Upper lobe of left lung (tissue), 6 donors: ENCODE measurements at regions not wholly inside any gene's neighbourhood (a gene's known extent, or its start where the extent isn't known, plus 50 kb on each side); places are given as distances from the start of the nearest gene placed in this dataset.
A peak's percentile ranks its signal among the peaks of the same experiment; 100 is the strongest.

Experiments
- ATAC-seq, 2 donors: fragments of 200-7000 bp; cut with Tn5 transposase; one replicate each; pipeline ENCODE4 v1.9.1; 2022; ENCODE audit warnings: mild to moderate bottlenecking in 2 of 2, moderate library complexity in 2 of 2; ENCODE audit not compliant: low FRiP score in 2 of 2
- DNase-seq, 2 donors: peaks; one replicate each; pipeline ENCODE4 v3.0.0-alpha.2; 2019 to 2020
- H3K27ac ChIP-seq, 4 donors: fragments of 200-600 bp; sonication (generic); one replicate each; pipeline ENCODE4 v1.5.1; 2016 to 2019
- H3K27me3 ChIP-seq, 4 donors: fragments of 200-600 bp; sonication (generic); one replicate each; pipeline ENCODE4 v1.5.1; 2017 to 2019
- H3K36me3 ChIP-seq, 4 donors: fragments of 200-600 bp; sonication (generic); one replicate each; pipeline ENCODE4 v1.5.1; 2016 to 2019
- H3K4me1 ChIP-seq, 4 donors: fragments of 200-600 bp; sonication (generic); one replicate each; pipeline ENCODE4 v1.5.1; 2018 to 2019
- H3K4me3 ChIP-seq, 4 donors: fragments of 200-600 bp; sonication (generic); one replicate each; pipeline ENCODE4 v1.5.1; 2017 to 2019; ENCODE audit warnings: mild to moderate bottlenecking in 2 of 4, moderate library complexity in 1 of 4
- H3K9me3 ChIP-seq, 4 donors: fragments of 200-600 bp; sonication (generic); one replicate each; pipeline ENCODE4 v1.5.1; 2018 to 2019
- CTCF ChIP-seq, 6 experiments: fragments of 450-650 bp in 4 of 6; fragments of 200-600 bp in 2 of 6; sonication (generic) in 2 of 6; IDR thresholded peaks; one replicate each; pipeline ENCODE4 v1.5.1; 2016 to 2019; ENCODE audit warnings: antibody characterized with exemption in 6 of 6
- EP300 ChIP-seq, 4 donors: sonication (generic); formaldehyde crosslinking; IDR thresholded peaks; one replicate each; pipeline ENCODE4 v1.5.1; 2017; ENCODE audit warnings: antibody characterized with exemption in 4 of 4, control low read depth in 2 of 4
- POLR2A ChIP-seq, 4 donors: fragments of 450-650 bp; IDR thresholded peaks; one replicate each; pipeline ENCODE4 v1.5.1; 2016 to 2017; ENCODE audit warnings: antibody characterized with exemption in 4 of 4, mild to moderate bottlenecking in 2 of 4
- POLR2AphosphoS5 ChIP-seq, 2 donors: sonication (generic); formaldehyde crosslinking; IDR thresholded peaks; one replicate each; pipeline ENCODE4 v1.5.1; 2017; ENCODE audit warnings: antibody characterized with exemption in 2 of 2
- WGBS, 2 donors: methylation state at CpG; one replicate each; pipeline ENCODE4 v1.1.5; 2017 to 2018; 5-methylcytosine and 5-hydroxymethylcytosine counted together
- donor health status: DM: no; HTN: no; CAD: no; lungs with moderate emphysema.
- donor health status: DM: no; HTN: yes; CAD: no; lungs with severe emphysema.

DNA sequence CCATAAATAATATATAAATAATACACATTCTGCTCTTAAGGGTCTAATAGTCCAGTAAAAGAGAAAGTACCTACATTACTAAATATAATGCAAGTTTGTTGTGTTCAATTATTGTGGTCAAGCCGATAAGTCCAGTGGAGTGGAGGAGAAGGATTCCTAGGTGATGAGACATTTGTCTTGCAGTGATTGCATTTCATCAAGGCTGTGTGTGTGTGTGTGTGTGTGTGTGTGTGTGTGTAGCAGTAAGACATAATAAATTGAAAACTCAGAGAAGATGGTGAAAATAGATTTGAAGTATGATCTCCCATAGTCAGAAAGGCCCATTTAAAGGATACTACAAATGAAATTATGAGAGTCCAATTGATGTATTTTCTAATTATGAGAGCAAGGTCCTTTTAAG is 192.5 kb upstream of the SEMA3C start:
- ATAC-seq (peak in 1 of 2 donors; percentile 36), DNase-seq (no peak)
- no peaks in the 10 kb centered on the region for H3K4me1 ChIP-seq
- no peak overlapping the region for H3K4me3 ChIP-seq
- no peak for TF ChIP-seq CTCF (IDR thresholded peaks at IDR 0.05)
- no peak for TF ChIP-seq POLR2AphosphoS5 (IDR thresholded peaks at IDR 0.05)
- no peak for TF ChIP-seq EP300 (IDR thresholded peaks at IDR 0.05)
- no peak for TF ChIP-seq POLR2A (IDR thresholded peaks at IDR 0.05)
- no peaks in the 10 kb centered on the region for H3K36me3 ChIP-seq
- no peaks in the 10 kb centered on the region for H3K9me3 ChIP-seq
- WGBS, 2 donors: 70 to 79% methylated on average over 1 of the region's 1 CpG
- no peaks in the 10 kb centered on the region for H3K27me3 ChIP-seq
- no peak overlapping the region for H3K27ac ChIP-seq

- ATAC-seq (no peak), DNase-seq (no peak)
- TF ChIP-seq POLR2A (IDR thresholded peaks at IDR 0.05): no peak
- TF ChIP-seq CTCF (IDR thresholded peaks at IDR 0.05): no peak
- no peak for TF ChIP-seq POLR2AphosphoS5 (IDR thresholded peaks at IDR 0.05)
- no peak for TF ChIP-seq EP300 (IDR thresholded peaks at IDR 0.05)
- H3K27me3 ChIP-seq: no peaks in the 10 kb centered on the region
- 80 to 90% methylated on average over 2 of the region's 2 CpGs for WGBS, 2 donors
- H3K27ac ChIP-seq: no peak overlapping the region
- H3K4me3 ChIP-seq: no peak overlapping the region
- no peaks in the 10 kb centered on the region for H3K9me3 ChIP-seq
- no peaks in the 10 kb centered on the region for H3K4me1 ChIP-seq
- no peaks in the 10 kb centered on the region for H3K36me3 ChIP-seq
These were observed 191.8 kb upstream of the SEMA3C start for GRCh38 chr7:81110673-81111072.

- no peaks in the 10 kb centered on the region for H3K4me1 ChIP-seq
- no peaks in the 10 kb centered on the region for H3K9me3 ChIP-seq
- 80 to 81% methylated on average over 3 of the region's 3 CpGs for WGBS, 2 donors
- DNase-seq (no peak), ATAC-seq (no peak)
- no peaks in the 10 kb centered on the region for H3K36me3 ChIP-seq
- H3K4me3 ChIP-seq: no peak overlapping the region
- H3K27me3 ChIP-seq: no peaks in the 10 kb centered on the region
- no peak overlapping the region for H3K27ac ChIP-seq
- TF ChIP-seq CTCF (IDR thresholded peaks at IDR 0.05): no peak
- TF ChIP-seq POLR2AphosphoS5 (IDR thresholded peaks at IDR 0.05): no peak
- TF ChIP-seq POLR2A (IDR thresholded peaks at IDR 0.05): no peak
- TF ChIP-seq EP300 (IDR thresholded peaks at IDR 0.05): no peak
These were observed 179.4 kb upstream of the SEMA3C start for GRCh38 chr7:81098213-81098612.

DNA sequence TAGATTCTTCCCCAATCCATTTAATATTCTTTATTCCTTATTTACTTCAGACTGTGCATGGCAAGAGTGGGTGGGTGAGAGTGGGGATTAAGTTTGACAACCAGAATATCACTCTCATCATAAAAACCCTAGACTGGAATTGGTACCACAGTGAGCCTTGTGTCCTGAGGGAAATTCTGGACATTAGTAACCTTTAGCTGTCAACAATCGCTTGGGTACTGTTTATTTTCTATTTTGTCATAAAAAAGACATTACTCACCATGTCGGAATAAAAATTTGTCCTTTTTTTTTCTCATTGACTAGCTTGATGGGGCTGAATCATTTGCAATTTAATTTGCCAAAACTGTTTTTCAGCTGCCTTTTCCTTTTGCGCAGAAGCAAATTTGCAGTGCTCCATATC is 176.1 kb upstream of the SEMA3C start:
- Histone ChIP-seq H3K27me3 (no peaks in the 10 kb centered on the region), H3K36me3 (no peaks in the 10 kb centered on the region), H3K4me1 (no peaks in the 10 kb centered on the region), H3K9me3 (no peaks in the 10 kb centered on the region), H3K4me3 (no peak overlapping the region), H3K27ac (no peak overlapping the region)
- DNase-seq: no peak
- no peak for ATAC-seq
- TF ChIP-seq CTCF (IDR thresholded peaks at IDR 0.05): no peak
- no peak for TF ChIP-seq EP300 (IDR thresholded peaks at IDR 0.05)
- no peak for TF ChIP-seq POLR2A (IDR thresholded peaks at IDR 0.05)
- TF ChIP-seq POLR2AphosphoS5 (IDR thresholded peaks at IDR 0.05): no peak
- WGBS, 2 donors: 86 to 89% methylated on average over 3 of the region's 3 CpGs

- Histone ChIP-seq H3K4me1 (no peaks in the 10 kb centered on the region), H3K27ac (no peak overlapping the region), H3K4me3 (no peak overlapping the region), H3K36me3 (no peaks in the 10 kb centered on the region), H3K9me3 (peaks cover 0 to 2% (median 0%) of the 10 kb centered on the region in 4 donors), H3K27me3 (no peaks in the 10 kb centered on the region)
- ATAC-seq: no peak
- no peak for DNase-seq
- TF ChIP-seq EP300 (IDR thresholded peaks at IDR 0.05) (no peak), POLR2AphosphoS5 (IDR thresholded peaks at IDR 0.05) (no peak), CTCF (IDR thresholded peaks at IDR 0.05) (no peak), POLR2A (IDR thresholded peaks at IDR 0.05) (no peak)
These were observed 162.8 kb upstream of the SEMA3C start for GRCh38 chr7:81081616-81082015.
